Stimulated activated CD4-positive, alpha-beta T cell treated with anti-CD3 and anti-CD28 coated beads, TNF-alpha, amount 100 ng/mL, for 48 hours (primary cell): ENCODE measurements at regions not wholly inside any gene's neighbourhood (a gene's known extent, or its start where the extent isn't known, plus 50 kb on each side); places are given as distances from the start of the nearest gene placed in this dataset.

Experiments
- DNase-seq, 3 donors: peaks; one replicate each; pipeline ENCODE4 v3.0.0-alpha.2; 2020; ENCODE audit warnings: low read depth in 3 of 3

DNA sequence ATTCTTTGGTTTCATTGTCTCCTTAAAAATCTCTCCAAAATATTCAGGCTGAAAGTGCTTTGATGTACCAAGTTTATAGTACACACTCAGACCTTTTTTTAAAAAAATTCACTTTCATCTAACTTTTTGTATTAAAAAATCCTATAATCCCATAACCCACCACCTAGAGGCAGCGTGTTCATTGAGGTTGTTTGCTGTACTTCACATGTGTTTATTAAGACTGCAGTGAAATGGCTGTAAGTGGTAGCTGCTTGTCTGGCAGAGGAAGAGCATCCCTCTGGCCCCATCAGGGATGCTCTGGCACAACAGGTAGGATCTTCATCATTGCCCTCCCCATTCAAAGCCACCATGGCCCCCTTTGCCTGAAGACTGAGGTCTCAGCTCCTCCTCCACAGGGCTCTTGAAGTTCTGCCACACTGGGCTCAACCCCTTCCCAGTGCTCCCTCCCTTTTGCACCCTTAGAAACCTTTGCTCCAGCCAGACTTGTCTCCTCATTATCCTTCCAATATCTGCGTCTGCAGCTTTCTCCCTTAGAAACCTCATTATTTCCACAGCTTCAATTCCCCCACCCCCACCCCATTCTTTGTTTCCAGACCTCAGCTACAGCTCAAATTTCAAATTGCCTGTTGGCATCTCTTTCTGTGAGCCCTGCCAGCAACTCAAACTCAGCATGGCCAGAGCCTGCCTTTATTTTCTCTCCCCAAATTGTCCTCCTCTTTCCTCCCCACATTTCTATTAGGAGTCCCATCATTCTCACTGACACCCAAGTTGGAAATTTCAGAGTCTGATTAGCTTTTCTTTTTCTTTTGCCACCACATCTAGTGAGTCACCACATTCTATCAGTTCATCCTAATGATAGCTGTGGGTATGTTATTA lies 369.6 kb upstream of the USP24 start:
- no peak for DNase-seq

DNA sequence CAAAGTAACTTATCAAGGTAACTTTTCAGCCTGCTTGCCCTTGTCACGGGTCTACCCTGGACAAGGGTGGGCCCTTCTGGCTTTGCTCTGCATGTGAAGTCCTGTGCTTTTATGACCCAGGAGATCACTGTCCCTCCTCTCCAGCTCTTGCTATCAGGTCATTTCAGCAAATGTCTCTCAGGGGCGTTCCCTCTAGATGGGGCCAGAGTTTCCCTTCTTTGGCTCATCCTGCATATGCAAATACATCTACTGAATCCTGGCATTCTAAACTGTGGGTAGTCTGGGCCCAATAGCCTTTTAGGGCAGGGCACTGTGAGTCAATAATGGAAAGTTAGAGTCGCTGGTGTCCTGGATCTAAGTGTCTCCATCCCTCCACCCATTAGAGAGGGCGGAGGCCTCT lies 366.9 kb upstream of the USP24 start:
- no peak for DNase-seq

DNA sequence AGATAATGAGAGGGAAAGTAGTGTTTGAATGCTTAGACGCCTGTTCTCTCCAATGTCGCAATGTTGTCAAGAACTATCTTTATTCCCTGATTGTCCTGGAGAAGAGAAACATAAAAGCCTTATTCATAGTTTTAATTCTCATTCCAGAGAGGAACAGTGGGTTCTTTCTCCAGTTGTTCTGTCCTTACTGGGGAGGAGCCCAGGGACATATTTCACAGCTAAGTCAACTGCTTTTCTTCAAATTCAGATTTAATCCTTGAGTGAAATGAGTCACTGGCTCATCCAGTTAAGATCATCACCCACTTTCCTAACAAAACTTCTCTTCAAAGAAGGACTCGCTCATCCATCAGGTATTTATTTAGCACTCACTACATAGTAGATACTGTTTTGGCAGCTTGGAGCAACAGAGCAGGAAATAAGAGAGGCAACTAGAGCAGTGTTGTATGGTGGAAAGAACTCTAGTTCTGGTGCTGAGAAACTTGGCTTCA lies 365.7 kb upstream of the USP24 start:
- no peak for DNase-seq

DNA sequence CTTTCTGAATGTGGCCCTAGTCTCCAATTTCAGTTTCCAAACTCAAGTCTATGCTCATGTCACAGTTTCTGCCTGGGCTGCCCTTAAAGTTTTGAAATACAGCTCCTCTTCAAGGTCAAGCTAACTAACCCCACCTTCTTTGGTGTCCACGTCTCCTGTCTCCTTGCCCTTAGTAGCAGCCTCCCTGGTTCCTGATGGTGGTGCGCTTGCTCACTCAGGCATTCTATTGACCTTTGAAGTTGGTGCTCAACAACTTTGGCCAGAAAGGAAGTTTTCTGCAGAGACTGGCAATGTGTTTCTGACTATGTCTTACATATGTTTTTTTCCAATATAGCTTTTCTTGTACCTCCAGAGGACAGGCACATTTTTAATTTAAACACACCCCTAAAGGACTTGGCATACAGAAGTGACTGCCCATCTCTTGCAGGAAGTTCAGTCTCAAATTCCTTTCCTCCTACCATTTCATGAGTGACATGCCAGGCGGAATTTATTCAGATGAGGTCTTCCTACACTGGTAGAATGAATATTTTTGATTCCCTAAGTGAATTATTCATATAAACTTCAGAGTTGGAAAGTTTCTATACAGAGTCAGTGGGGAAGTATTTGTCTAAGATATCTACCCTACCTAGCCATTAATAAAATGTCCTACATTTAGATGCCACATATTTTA lies 364.3 kb upstream of the USP24 start:
- DNase-seq, result no peak

DNA sequence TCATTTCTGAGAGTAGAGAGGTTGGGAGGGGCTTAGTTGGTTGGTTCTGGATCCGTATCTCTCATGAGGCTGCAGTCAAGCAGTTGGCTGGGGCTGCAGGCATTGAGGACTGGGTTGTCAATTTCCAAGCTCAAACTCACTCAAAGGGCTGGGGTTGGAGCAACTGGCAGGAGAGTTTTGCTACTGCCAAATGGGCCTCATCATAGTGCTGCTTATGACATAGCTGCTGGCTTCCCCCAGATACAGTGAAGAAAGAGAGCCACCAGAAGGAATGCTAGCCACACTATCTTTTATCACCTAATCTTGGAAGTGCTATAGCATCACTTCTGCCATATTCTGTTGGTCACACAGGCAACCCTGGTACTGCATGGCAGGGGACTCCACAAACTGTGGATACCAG lies 363.5 kb upstream of the USP24 start:
- DNase-seq, result no peak

DNA sequence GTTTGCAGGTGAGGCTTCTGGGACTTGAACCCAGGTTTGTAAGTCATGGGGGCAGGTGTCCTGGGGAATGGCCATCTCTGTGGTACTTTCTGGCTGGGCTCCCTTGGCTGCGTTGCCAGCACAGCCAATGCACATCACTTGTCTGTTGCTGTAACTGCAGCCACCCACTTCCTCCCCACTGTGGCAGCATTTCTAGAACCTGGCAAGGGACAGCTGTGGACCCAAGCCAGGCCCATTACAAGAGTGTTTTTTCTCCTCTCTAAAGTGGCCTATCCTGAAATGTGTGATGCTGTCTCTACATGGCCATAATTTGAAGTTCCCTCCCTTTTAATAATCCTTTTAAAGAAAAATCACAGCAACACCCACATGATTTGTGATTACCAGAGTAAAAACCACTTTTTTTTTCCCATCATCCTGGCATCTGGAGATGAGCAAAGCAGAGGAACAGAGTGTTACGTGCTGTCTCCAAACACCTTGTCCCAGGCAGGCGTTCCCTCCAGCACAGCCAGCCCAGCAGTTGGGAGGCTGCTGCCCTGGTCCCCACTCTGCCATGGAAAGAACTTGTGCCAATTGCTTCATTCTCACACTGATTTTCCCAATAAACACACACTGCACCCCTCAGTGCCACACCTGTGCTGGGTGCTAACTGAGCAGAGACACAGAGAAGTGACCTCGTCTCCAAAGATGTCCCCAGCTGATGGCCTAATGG lies 360.6 kb upstream of the USP24 start:
- no peak for DNase-seq

DNA sequence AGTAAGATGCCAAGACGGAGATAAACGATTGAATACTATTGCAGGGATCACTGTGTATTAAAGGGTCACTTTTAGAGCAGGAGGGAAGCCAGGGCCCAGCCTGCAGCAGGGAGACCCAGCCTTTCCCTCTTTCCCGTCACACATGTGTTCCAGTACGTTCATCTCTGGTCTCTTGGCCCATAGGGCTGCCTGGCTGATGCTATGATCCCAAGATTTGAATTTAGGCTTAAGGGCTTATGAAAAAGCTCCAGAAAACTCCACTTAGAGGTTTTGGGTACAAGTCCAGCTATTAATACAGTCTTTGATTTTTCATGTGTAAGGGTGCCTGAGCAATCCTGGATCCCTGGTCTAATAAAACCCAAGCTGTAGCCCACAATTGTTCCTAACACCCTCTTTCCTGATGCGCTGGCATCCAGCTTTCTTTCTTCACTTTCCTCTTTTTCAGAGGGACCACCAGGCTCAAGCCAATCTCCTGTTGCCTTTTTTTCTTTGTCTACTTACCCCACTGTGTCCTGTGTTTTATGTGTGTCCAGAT lies 359.6 kb upstream of the USP24 start:
- DNase-seq, result no peak

DNA sequence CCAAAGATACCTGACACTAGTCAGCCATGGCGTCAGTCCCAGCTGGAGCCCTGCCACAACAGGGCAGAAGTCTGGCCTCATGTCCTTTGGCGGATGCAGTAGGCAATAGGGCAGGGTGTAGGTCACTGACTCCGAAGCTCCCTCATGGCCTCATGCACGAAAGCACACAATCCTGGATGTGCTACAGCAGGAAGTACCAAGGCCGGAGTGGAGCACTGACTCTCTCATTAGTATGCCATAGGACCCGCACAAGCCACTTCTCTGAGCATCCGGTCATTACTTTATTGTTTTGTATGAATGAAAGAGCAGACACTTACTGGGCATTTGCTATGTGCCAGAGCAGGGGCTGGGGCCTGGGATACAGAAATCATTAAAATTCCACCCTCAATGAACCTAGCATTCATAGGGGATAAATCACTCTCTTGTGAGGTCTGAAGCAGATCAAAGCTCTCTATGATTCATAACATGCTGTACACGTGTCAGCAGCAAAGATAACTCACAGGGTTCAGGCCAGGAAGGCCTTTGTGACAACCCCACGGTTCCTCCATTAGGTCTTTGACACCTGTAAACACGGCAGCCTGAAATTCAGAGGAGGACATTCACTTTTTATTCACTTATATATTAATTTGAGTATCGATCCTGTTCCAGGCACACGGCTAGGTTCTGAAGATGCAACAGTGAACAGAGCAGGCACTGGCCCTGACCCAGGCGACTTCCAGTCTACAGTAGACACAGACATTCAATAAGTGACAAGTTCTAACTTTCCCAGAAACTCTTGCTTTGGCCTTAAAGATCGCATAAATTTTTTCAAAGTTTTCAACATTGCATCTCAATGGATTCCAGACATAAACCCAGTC lies 357.9 kb upstream of the USP24 start:
- DNase-seq, result no peak

DNA sequence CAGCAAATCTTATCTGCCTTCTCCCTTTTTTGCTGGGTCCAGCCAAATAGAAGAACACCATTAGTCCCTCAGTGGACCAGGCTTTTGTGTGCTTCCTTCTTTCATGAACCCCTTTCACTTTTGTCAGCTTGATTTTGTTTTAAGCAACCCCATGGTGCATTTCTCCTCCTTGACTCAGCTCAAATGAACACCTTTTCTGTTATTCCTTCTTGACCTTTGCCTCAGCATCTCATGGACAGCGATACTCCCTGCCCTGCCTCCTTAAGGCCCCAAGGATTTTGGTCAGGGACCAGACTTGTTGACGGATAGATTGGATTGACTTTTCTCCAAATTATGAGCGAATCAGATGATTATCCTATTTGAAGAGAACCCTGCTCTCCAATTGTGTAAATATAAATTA lies 356.6 kb upstream of the USP24 start:
- no peak for DNase-seq

DNA sequence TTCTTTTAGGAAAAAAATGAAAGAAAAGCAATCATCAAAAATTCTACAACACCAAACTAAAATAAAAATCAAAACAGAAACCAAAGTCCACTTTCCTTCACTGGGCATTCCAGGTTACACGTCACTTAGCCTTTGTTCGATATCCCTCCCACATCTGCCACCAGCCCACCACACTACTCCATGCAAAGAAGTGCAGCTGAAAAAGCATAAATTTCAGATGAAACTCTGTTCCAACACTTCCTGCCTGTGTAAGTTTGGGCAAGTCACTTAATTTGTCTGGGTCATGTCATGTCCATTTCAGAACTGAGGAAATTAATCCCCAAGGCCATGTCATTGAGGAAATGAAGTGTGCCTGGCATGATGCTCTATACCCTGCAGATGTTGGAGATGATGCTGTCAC lies 354.3 kb upstream of the USP24 start:
- DNase-seq, result no peak

DNA sequence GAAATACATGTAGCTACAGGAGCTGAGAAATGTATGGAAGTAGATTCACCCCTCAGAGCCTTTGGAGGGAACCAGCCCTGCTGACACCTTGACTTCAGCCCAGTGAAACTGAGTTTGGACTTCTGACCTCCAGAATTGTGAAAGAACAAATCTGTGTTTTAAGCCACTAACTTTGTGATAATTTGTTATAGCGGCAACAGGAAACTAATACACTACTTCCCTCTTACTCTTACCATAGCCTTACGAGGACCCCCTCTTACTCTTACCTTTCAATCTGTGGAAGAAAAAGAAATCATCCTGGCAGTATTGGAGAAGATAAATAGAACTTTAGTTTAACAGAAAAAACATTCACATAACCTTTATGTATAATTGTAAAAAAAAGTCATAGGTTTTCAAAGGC lies 353.6 kb upstream of the USP24 start:
- no peak for DNase-seq

DNA sequence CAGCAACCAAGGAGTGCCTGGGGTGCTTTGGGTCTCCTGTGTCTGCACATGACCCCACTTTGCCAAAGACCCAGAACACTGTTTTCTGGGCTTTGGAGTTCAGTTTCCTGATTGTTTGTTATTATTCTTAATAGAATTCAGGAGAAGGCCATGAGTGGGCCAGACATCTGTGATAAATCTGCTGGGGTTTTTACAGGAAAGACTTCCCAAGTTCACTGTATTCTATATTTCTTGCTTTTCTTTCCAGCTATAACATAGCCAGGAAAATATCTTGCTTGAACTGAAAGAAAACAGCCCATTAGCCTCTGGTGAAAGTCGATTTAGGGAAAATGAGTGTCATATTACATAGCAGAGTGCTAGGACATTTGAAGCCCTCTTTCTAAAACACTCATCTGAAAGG lies 345.1 kb upstream of the USP24 start:
- no peak for DNase-seq

DNA sequence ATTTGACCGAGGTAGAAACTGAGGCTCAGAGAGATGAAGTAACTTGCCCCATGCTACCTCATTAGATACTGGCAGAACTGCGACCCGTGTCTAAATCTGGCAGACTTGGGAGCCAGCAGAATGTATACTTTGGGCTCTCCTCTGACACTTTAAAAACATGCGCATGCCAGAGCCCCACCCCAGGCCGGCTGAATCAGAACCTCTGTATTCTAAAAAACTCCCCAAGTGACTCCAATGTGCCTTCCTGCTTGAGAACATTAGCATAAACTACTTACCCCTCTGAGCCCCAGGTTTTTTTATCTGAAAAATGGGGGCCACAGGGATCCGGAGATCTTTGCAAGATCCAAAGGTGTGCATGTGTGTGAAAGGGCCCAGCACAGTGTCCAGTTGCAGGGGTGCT lies 344.7 kb upstream of the USP24 start:
- DNase-seq, result no peak

DNA sequence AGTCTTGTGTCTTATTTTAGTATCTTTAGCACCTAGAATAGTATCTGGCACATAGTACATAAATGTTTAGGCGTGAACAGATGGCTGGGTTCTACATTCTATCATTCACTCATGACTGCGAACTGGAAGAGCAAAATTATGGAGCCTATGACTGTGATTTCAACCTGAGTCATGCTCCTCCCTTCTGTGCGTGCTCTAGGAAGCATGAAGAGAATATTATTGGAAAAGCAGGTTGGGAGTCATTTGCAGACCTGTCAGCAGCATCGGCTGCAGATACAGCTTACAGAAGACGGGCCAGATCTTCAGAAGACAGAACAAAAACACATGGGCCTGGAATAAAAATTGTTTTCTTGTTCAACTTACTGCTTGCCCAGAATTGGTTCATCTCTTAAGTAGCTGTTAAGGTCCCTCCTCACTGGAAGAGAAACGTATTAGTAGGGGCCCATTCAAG lies 344.0 kb upstream of the USP24 start:
- no peak for DNase-seq

DNA sequence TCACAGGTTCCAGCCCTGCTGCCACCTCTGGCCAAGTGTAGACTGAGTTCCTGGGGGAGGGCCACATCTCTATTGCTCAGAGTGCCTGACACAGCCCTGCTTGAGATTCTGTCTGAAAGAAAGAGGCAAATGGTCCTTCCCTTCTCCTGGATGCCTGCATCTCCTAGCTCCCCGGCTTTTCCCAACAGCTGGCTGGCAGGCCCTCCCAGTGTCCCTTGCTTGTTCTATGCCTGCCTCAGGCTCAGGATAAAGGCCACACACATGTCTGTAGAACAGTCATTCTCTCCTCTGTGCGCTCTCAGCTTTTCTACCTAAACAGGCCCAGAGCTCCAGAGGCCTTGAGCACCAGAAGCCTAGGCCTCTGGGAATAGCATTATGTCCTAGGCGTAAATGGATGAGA lies 343.4 kb upstream of the USP24 start:
- no peak for DNase-seq

DNA sequence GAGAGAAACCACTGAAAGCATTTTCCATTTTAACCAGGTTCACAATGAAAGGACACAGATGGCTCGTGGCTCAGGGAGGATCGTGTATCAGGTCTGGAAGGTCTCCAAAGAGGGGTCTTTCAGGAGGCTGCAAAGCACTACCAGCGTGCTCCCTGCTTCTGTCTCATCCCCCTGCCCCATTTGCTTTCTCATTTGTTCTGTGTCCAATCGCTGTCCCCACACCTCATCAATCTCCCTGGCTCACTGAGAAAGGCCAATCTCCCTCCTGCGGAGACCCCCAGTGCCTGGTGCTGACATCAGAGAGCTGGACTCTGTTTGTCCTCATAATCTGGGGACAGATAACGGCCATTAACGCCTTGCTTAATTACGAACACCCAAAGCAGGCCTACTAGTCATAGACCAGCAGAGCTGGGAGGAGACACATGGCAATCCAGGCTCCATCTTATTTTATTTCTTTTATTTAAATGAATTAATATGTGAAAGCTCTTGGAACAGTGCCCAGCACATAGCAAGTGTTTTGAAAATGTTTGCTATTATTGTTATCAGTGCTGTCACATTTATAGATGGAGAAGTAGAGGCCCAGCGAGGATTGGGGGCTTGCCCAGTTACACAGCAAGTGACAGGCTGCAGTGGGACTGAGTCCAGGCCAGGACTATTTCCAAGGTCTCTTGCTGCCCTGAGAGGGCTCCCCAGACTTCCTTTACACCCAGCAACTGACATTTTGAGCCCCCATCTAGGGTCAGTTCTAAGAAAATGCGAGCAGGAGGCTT lies 341.0 kb upstream of the USP24 start:
- no peak for DNase-seq

DNA sequence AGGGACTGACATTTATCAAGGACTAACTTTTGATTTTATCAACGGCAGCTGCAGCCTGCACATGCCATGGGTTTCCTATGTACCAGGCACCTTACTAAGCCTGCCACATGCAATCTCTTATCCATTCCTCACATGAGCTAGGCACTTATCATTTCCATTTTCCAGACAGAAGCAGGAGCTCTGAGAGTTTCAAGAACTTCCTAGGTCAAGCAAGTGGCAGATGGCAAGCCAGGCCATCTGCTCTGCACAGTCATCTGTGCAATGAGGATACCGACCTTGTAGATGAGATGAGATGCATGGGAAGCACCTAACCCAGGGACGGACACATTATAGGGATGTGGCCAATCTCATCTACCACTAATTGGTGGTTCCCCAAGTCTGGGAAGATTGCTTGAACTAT lies 339.4 kb upstream of the USP24 start:
- DNase-seq, result no peak

DNA sequence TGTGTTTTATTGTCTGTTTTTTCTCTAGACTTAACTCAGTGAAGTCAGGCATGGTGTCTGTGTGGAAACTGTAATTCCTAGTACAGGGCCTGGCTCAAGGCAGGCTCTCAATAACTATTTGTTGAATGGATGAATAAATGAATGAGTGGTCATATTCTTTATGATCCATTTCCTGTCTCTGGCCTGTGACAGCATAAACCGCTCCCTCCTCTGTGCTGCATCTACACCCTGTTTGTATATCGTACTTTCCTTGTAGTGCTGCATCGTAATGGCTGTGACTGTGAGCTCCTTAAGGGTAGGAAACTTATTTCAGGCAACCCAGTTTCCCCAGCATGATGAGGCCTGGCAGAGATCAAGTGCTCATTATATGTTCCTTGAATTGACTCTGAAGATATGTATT lies 337.5 kb upstream of the USP24 start:
- no peak for DNase-seq

DNA sequence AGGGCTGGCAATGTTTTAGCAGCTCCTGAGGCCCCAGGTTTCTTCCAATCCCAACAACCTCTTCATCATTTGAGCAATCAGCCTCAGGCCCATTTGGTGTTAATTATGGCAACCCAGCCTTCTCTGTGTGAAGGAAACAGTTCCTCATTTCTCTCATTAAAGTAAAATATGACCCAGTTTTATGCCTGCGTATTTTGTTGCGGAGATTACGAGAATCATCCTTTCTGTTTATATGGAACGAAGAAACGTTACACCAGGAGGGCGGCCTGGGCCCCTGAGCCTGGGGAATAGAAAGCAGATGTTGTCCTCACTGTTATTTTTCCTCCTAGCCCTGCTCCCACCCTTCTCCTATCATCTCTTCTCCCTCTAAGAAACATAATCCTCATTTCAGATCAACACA lies 332.2 kb upstream of the USP24 start:
- no peak for DNase-seq

DNA sequence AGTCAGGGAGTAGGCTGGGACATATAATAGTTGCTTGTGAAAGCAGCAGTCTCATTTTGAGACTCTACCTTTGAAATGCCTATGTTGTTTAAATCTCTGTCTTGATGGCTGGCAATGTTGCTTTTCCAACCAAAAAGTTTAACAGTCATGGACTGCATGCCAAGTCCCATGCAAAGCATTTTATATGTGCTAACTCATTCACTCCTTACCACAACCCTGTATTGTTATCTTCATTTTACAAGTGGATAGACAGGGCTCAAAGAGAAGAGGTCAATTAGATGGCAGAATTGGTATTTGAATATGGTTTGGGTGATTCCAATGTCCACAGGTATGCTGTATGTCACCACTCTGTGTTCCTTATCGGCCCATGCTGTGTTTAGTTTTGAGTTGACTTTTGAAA lies 331.4 kb upstream of the USP24 start:
- no peak for DNase-seq

DNA sequence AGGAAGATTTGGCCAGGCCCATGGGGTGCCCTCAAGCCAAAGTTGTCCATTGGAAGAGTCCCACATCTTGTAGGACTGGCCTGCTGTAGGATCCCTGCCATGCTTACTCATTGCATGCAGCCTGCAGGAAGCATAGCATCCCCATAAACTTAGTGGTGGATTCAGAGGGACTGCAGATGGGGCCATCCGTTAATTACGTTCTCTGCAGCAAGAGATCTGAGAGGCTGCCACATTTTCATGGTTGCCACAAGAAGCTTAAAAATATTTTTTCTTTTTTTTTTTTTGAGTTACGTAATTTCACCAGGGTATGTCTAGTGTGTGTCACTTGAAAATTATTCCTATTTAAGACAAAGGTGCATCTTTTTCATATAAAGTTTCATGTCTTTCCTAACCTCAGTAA lies 329.7 kb upstream of the USP24 start:
- DNase-seq, result no peak
